ENCODE measurements at regions not wholly inside any gene's neighbourhood (a gene's known extent, or its start where the extent isn't known, plus 50 kb on each side); places are given as distances from the start of the nearest gene placed in this dataset.

- TF ChIP-seq POLR2A (IDR thresholded peaks at IDR 0.05; ENCODE audit: low read length) (no peak), GATA1 (IDR thresholded peaks at IDR 0.05; ENCODE audit: low read depth, low read length) (no peak)
These were observed 85.6 kb upstream of the XPO1 start for GRCh38 chr2:61623747-61624146.
